ENCODE measurements at regions not wholly inside any gene's neighbourhood (a gene's known extent, or its start where the extent isn't known, plus 50 kb on each side); places are given as distances from the start of the nearest gene placed in this dataset.

- TF ChIP-seq CTCF (IDR thresholded peaks at IDR 0.05) (no peak), POLR2AphosphoS5 (IDR thresholded peaks at IDR 0.05) (no peak), POLR2A (IDR thresholded peaks at IDR 0.05) (no peak)
These were observed 155.6 kb downstream of the CAND1 start for GRCh38 chr12:67424784-67425183.

Measured in stomach (tissue), 4 donors.